A673 (cell line): ENCODE measurements at regions not wholly inside any gene's neighbourhood (a gene's known extent, or its start where the extent isn't known, plus 50 kb on each side); places are given as distances from the start of the nearest gene placed in this dataset.

Experiments used
- BruUV-seq: library from RNA; stranded (reverse); fragments of 400-500 nt; replicated peaks from 2 replicates; lab custom pipeline; 2021; lab: Mats Ljungman, UMichigan
- CTCF ChIA-PET: fragments of 300-600 bp; sonication (Branson Sonifier 250); formaldehyde crosslinking; loops from one replicate; lab custom pipeline; 2022; ENCODE audit warnings: antibody characterized with exemption; lab: Charles Lee
- POLR2A ChIA-PET: fragments of 300-600 bp; sonication (Branson Sonifier 250); formaldehyde crosslinking; loops from one replicate; lab custom pipeline; 2022; ENCODE audit warnings: antibody characterized with exemption; ENCODE audit not compliant: low non-redundant PET; lab: Charles Lee
- DNase-seq: peaks from one replicate; pipeline ENCODE4 v3.0.0-alpha.2; 2015; ENCODE audit warnings: low spot score
- H3K27ac ChIP-seq: fragments of 200-600 bp; sonication (generic); 2 replicates; pipeline ENCODE4 v1.5.1; 2016; ENCODE audit warnings: mixed run types, low read depth, mild to moderate bottlenecking, mixed read lengths, antibody characterized with exemption, low read length; ENCODE audit not compliant: poor library complexity, severe bottlenecking
- H3K27me3 ChIP-seq: fragments of 200-600 bp; sonication (generic); replicated peaks from 2 replicates; pipeline ENCODE4 v1.6.1; 2017; ENCODE audit warnings: mixed run types, low read depth, mild to moderate bottlenecking, mixed read lengths, antibody characterized with exemption, low read length; ENCODE audit not compliant: insufficient read depth, poor library complexity
- H3K36me3 ChIP-seq: fragments of 200-600 bp; sonication (generic); 2 replicates; pipeline ENCODE4 v1.6.1; 2016; ENCODE audit warnings: mixed run types, mild to moderate bottlenecking, mixed read lengths, antibody characterized with exemption, low read length; ENCODE audit not compliant: insufficient read depth, poor library complexity, severe bottlenecking
- H3K4me1 ChIP-seq: fragments of 200-600 bp; sonication (generic); 2 replicates; pipeline ENCODE4 v1.6.1; 2017; ENCODE audit warnings: mixed run types, mild to moderate bottlenecking, mixed read lengths, antibody characterized with exemption, low read length; ENCODE audit not compliant: insufficient read depth, poor library complexity, severe bottlenecking
- H3K4me3 ChIP-seq: fragments of 200-600 bp; sonication (generic); 2 replicates; pipeline ENCODE4 v1.5.1; 2016; ENCODE audit warnings: low read depth, mixed run types, mild to moderate bottlenecking, mixed read lengths, low read length; ENCODE audit not compliant: poor library complexity, severe bottlenecking
- H3K9me3 ChIP-seq: fragments of 200-600 bp; sonication (generic); 2 replicates; pipeline ENCODE4 v1.6.1; 2016; ENCODE audit warnings: mixed run types, low read depth, mild to moderate bottlenecking, mixed read lengths, antibody characterized with exemption, low read length; ENCODE audit not compliant: poor library complexity, severe bottlenecking
- CTCF ChIP-seq: fragments of 300-800, 200-600 bp; sonication (generic); conservative IDR thresholded peaks from 2 replicates; pipeline ENCODE4 v1.5.1; 2017; ENCODE audit warnings: low read depth, mild to moderate bottlenecking, antibody characterized with exemption, low read length, moderate library complexity, mixed read lengths
- EZH2 ChIP-seq: fragments of 200-600 bp; sonication (generic); IDR thresholded peaks from 2 replicates; pipeline ENCODE4 v1.6.1; 2017; ENCODE audit warnings: borderline replicate concordance, low read depth, mild to moderate bottlenecking, mixed read lengths, antibody characterized with exemption, low read length; ENCODE audit not compliant: poor library complexity, severe bottlenecking
- intact Hi-C: fragments of 100-400 bp; cut with micrococcal nuclease; formaldehyde crosslinking; loops from one replicate; pipeline ENCODE4 v1.10.0; 2022; ENCODE audit not compliant: unreplicated experiment

GRCh38 chr9:30915451-30915850, 1469.0 kb upstream of the ACO1 start:
- no peak for DNase-seq
- CTCF ChIA-PET = no interaction called here
- Histone ChIP-seq H3K4me1 (no peaks in the 10 kb centered on the region), H3K36me3 (no peaks in the 10 kb centered on the region), H3K27me3 (no peaks in the 10 kb centered on the region), H3K27ac (no peak overlapping the region), H3K4me3 (no peak overlapping the region), H3K9me3 (no peaks in the 10 kb centered on the region)
- intact Hi-C loops = no loop called here
- TF ChIP-seq EZH2 (no peak), CTCF (no peak)
- no TSS peak for BruUV-seq
- POLR2A ChIA-PET = no interaction called here

GRCh38 chr9:30925126-30925525, 1459.3 kb upstream of the ACO1 start:
- BruUV-seq = no TSS peak
- POLR2A ChIA-PET = no interaction called here
- DNase-seq = no peak
- H3K4me1 ChIP-seq = no peaks in the 10 kb centered on the region
- TF ChIP-seq EZH2 (no peak), CTCF (no peak)
- CTCF ChIA-PET = no interaction called here
- no peaks in the 10 kb centered on the region for H3K9me3 ChIP-seq
- intact Hi-C loops = no loop called here
- no peak overlapping the region for H3K27ac ChIP-seq
- no peak overlapping the region for H3K4me3 ChIP-seq
- no peaks in the 10 kb centered on the region for H3K27me3 ChIP-seq
- no peaks in the 10 kb centered on the region for H3K36me3 ChIP-seq

- H3K4me3 ChIP-seq = no peak overlapping the region
These were observed 1458.8 kb upstream of the ACO1 start for GRCh38 chr9:30925635-30926034.

More at GRCh38 chr9:30925635-30926034, 1458.8 kb upstream of the ACO1 start:
- H3K9me3 ChIP-seq = no peaks in the 10 kb centered on the region
- ChIA-PET POLR2A (no interaction called here), CTCF (no interaction called here)
- H3K4me1 ChIP-seq = no peaks in the 10 kb centered on the region
- DNase-seq = no peak
- H3K36me3 ChIP-seq = no peaks in the 10 kb centered on the region
- H3K27ac ChIP-seq = no peak overlapping the region
- intact Hi-C loops = no loop called here
- no peaks in the 10 kb centered on the region for H3K27me3 ChIP-seq
- TF ChIP-seq EZH2 (no peak), CTCF (no peak)
- BruUV-seq = no TSS peak
